Right renal cortex interstitium (tissue), 3 donors: ENCODE measurements at regions not wholly inside any gene's neighbourhood (a gene's known extent, or its start where the extent isn't known, plus 50 kb on each side); places are given as distances from the start of the nearest gene placed in this dataset.

Experiments
- DNase-seq, 3 donors: peaks; one replicate each; pipeline ENCODE4 v3.0.0-alpha.2; 2013; ENCODE audit warnings: low read depth in 3 of 3, low spot score in 2 of 3

GRCh38 chr11:25943777-25944661 is 387.9 kb upstream of the ANO3 start:
- no peak for DNase-seq

- no peak for DNase-seq
Measured at GRCh38 chr11:25949918-25950317, 382.0 kb upstream of the ANO3 start.

GRCh38 chr11:25953006-25953405 is 378.9 kb upstream of the ANO3 start:
- DNase-seq, result no peak

- no peak for DNase-seq
Measured at GRCh38 chr11:25958045-25958444, 373.9 kb upstream of the ANO3 start.

GRCh38 chr11:25961539-25961938 is 370.4 kb upstream of the ANO3 start:
- no peak for DNase-seq

GRCh38 chr11:25970726-25971508 is 361.0 kb upstream of the ANO3 start:
- DNase-seq, result no peak

- no peak for DNase-seq
Measured at GRCh38 chr11:25980091-25980490, 351.8 kb upstream of the ANO3 start.

GRCh38 chr11:25981998-25982397 is 349.9 kb upstream of the ANO3 start:
- peak; percentile 57 to 68 (median 60) for DNase-seq

- DNase-seq, result no peak
Measured at GRCh38 chr11:25983280-25983679, 348.6 kb upstream of the ANO3 start.

- no peak for DNase-seq
Measured at GRCh38 chr11:25988178-25988577, 343.8 kb upstream of the ANO3 start.

- no peak for DNase-seq
Measured at GRCh38 chr11:25990406-25990805, 341.5 kb upstream of the ANO3 start.

- no peak for DNase-seq
Measured at GRCh38 chr11:25991476-25991875, 340.5 kb upstream of the ANO3 start.

- DNase-seq, result no peak
Measured at GRCh38 chr11:25992294-25992693, 339.6 kb upstream of the ANO3 start.

- DNase-seq, result no peak
Measured at GRCh38 chr11:25993016-25993415, 338.9 kb upstream of the ANO3 start.

- DNase-seq, result no peak
Measured at GRCh38 chr11:26011474-26011873, 320.5 kb upstream of the ANO3 start.

- no peak for DNase-seq
Measured at GRCh38 chr11:26014456-26015115, 317.3 kb upstream of the ANO3 start.

- DNase-seq, result no peak
Measured at GRCh38 chr11:26017322-26017860, 314.5 kb upstream of the ANO3 start.

- no peak for DNase-seq
Measured at GRCh38 chr11:26017903-26018302, 314.0 kb upstream of the ANO3 start.

GRCh38 chr11:26018336-26018735 is 313.6 kb upstream of the ANO3 start:
- DNase-seq, result no peak

GRCh38 chr11:26019386-26019785 is 312.5 kb upstream of the ANO3 start:
- no peak for DNase-seq

GRCh38 chr11:26021017-26021416 is 310.9 kb upstream of the ANO3 start:
- no peak for DNase-seq
